Testis (tissue), 2 donors: ENCODE measurements at regions not wholly inside any gene's neighbourhood (a gene's known extent, or its start where the extent isn't known, plus 50 kb on each side); places are given as distances from the start of the nearest gene placed in this dataset.

Experiments
- DNase-seq: peaks from one replicate; pipeline ENCODE4 v3.0.0-alpha.2; 2019
- H3K27ac ChIP-seq, 2 donors: fragments of 200-600 bp; sonication (generic); one replicate each; pipeline ENCODE4 v1.5.1; 2019
- H3K27me3 ChIP-seq: fragments of 200-600 bp; sonication (generic); one replicate; pipeline ENCODE4 v1.5.1; 2019
- H3K36me3 ChIP-seq: fragments of 200-600 bp; sonication (generic); one replicate; pipeline ENCODE4 v1.5.1; 2017; ENCODE audit warnings: low read depth; ENCODE audit errors: missing control alignments
- H3K4me1 ChIP-seq: fragments of 200-600 bp; sonication (generic); one replicate; pipeline ENCODE4 v1.5.1; 2019
- H3K4me3 ChIP-seq, 2 donors: fragments of 200-600 bp; sonication (generic); one replicate each; pipeline ENCODE4 v1.5.1; 2017 to 2019
- H3K9me3 ChIP-seq: fragments of 200-600 bp; sonication (generic); one replicate; pipeline ENCODE4 v1.5.1; 2017
- CTCF ChIP-seq, 3 experiments: fragments of 450-650 bp in 2 of 3; fragments of 200-600 bp in 1 of 3; sonication (generic) in 1 of 3; IDR thresholded peaks; one replicate each; pipeline ENCODE4 v1.5.1; 2016 to 2019; ENCODE audit warnings: antibody characterized with exemption in 3 of 3, mild to moderate bottlenecking in 2 of 3, moderate library complexity in 1 of 3
- POLR2A ChIP-seq: fragments of 450-650 bp; IDR thresholded peaks from one replicate; pipeline ENCODE4 v1.6.1; 2017; ENCODE audit warnings: antibody characterized with exemption, mild to moderate bottlenecking, moderate library complexity
- WGBS, 2 donors: methylation state at CpG; one replicate each; pipeline ENCODE4 v1.1.5; 2018; 5-methylcytosine and 5-hydroxymethylcytosine counted together
- intact Hi-C: fragments of 100-400 bp; cut with DNase I; formaldehyde crosslinking; loops from one replicate; pipeline ENCODE4 v1.15.1; 2023; ENCODE audit warnings: low total_unique reads

- 65 to 78% methylated on average over 7 of the region's 7 CpGs for WGBS, 2 donors
- H3K36me3 ChIP-seq = no peaks in the 10 kb centered on the region
- no peaks in the 10 kb centered on the region for H3K27me3 ChIP-seq
- no peaks in the 10 kb centered on the region for H3K9me3 ChIP-seq
- H3K27ac ChIP-seq = no peak overlapping the region
- no peak for DNase-seq
- no peak for TF ChIP-seq CTCF (IDR thresholded peaks at IDR 0.05)
- no peak for TF ChIP-seq POLR2A
- intact Hi-C loops = no loop called here
- H3K4me3 ChIP-seq = no peak overlapping the region
- H3K4me1 ChIP-seq = no peaks in the 10 kb centered on the region
Measured at GRCh38 chr6:166814390-166814789, 142.0 kb downstream of the RNASET2 start.

- DNase-seq = no peak
- H3K4me3 ChIP-seq = no peak overlapping the region
- no peaks in the 10 kb centered on the region for H3K27me3 ChIP-seq
- no peaks in the 10 kb centered on the region for H3K4me1 ChIP-seq
- no peaks in the 10 kb centered on the region for H3K36me3 ChIP-seq
- WGBS, 2 donors = 90 to 99% methylated on average over 4 of the region's 4 CpGs
- no peak overlapping the region for H3K27ac ChIP-seq
- TF ChIP-seq CTCF (IDR thresholded peaks at IDR 0.05) = no peak
- TF ChIP-seq POLR2A = no peak
- H3K9me3 ChIP-seq = no peaks in the 10 kb centered on the region
- intact Hi-C loops = no loop called here
Measured at GRCh38 chr6:166813461-166813860, 142.9 kb downstream of the RNASET2 start.

DNA sequence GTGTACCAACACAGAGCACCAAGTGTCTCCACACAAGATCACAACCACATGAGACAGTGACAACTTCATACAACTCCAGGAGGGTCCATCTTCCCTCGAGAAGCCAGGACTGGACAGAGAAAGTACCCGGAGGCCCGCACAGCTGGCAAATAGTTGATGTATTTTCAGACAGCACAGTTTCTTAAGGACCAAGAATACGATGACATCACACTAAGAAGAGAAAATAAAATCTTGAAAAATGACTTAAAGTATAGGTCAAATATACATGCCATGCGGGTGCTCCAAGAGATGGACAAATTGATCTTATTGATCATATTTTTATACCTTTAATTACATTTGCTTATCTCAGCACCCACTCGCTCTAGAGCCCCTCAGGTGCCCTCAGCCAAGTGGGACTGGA, 145.5 kb downstream of the RNASET2 start:
- 93 to 94% methylated on average over 6 of the region's 6 CpGs for whole genome bisulfite sequencing, 2 donors
- no peaks in the 10 kb centered on the region for H3K36me3 ChIP-seq
- no peaks in the 10 kb centered on the region for H3K27me3 ChIP-seq
- no peaks in the 10 kb centered on the region for H3K9me3 ChIP-seq
- intact Hi-C loops = no loop called here
- no peaks in the 10 kb centered on the region for H3K4me1 ChIP-seq
- no peak for DNase-seq
- no peak overlapping the region for H3K27ac ChIP-seq
- TF ChIP-seq POLR2A (no peak), CTCF (IDR thresholded peaks at IDR 0.05) (no peak)
- H3K4me3 ChIP-seq = no peak overlapping the region

GRCh38 chr6:166809721-166810120, 146.6 kb downstream of the RNASET2 start:
- Histone ChIP-seq H3K4me3 (no peak overlapping the region), H3K4me1 (no peaks in the 10 kb centered on the region), H3K9me3 (no peaks in the 10 kb centered on the region), H3K27me3 (no peaks in the 10 kb centered on the region), H3K36me3 (no peaks in the 10 kb centered on the region), H3K27ac (no peak overlapping the region)
- intact Hi-C loops = no loop called here
- 84 to 87% methylated on average over 8 of the region's 8 CpGs for WGBS, 2 donors
- no peak for TF ChIP-seq POLR2A
- TF ChIP-seq CTCF (IDR thresholded peaks at IDR 0.05) = no peak
- DNase-seq = no peak

- no peak overlapping the region for H3K27ac ChIP-seq
- H3K9me3 ChIP-seq = no peaks in the 10 kb centered on the region
- DNase-seq = no peak
- H3K36me3 ChIP-seq = no peaks in the 10 kb centered on the region
- intact Hi-C loops = no loop called here
- no peak for TF ChIP-seq CTCF (IDR thresholded peaks at IDR 0.05)
- no peak for TF ChIP-seq POLR2A
- WGBS, 2 donors = 86 to 90% methylated on average over 11 of the region's 11 CpGs
- H3K4me3 ChIP-seq = no peak overlapping the region
- no peaks in the 10 kb centered on the region for H3K4me1 ChIP-seq
- H3K27me3 ChIP-seq = no peaks in the 10 kb centered on the region
Measured at GRCh38 chr6:166806962-166807757, 149.2 kb downstream of the RNASET2 start.
